Loucy (cell line): ENCODE measurements at regions not wholly inside any gene's neighbourhood (a gene's known extent, or its start where the extent isn't known, plus 50 kb on each side); places are given as distances from the start of the nearest gene placed in this dataset.

Source experiments
- EZH2phosphoT487 ChIP-seq: fragments of 200-600 bp; IDR thresholded peaks from 2 replicates; pipeline ENCODE4 v1.6.1; 2018; ENCODE audit warnings: antibody characterized with exemption, mild to moderate bottlenecking, moderate library complexity, borderline replicate concordance
- TF ChIP-seq, protein P1 (sequence below): fragments of 200-600 bp; sonication (generic); conservative IDR thresholded peaks from 2 replicates; pipeline ENCODE4 v1.5.1; 2014; ENCODE audit warnings: mild to moderate bottlenecking, antibody characterized with exemption, low read length

DNA sequence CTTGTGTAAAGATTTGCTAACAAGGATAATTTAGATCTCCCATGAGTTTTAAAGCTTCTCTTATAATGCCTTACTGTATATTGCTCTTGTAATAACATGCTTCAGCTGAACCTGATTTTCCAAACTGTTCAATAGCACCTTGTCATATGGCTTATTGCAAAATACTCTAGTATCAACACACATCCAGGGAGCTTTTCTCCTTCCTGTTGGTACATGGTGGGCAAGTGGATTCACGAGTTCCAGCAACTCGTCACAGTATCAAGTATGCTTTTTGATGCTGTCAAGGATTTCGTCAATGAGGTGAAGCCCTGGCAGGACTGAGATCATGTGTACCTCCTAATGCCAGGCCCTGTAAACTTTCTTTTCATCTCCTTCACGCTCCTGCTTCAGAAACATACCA is 59.5 kb upstream of the ITPRID2 start:
- no peak for TF ChIP-seq EZH2phosphoT487
- TF ChIP-seq, protein P1, sequence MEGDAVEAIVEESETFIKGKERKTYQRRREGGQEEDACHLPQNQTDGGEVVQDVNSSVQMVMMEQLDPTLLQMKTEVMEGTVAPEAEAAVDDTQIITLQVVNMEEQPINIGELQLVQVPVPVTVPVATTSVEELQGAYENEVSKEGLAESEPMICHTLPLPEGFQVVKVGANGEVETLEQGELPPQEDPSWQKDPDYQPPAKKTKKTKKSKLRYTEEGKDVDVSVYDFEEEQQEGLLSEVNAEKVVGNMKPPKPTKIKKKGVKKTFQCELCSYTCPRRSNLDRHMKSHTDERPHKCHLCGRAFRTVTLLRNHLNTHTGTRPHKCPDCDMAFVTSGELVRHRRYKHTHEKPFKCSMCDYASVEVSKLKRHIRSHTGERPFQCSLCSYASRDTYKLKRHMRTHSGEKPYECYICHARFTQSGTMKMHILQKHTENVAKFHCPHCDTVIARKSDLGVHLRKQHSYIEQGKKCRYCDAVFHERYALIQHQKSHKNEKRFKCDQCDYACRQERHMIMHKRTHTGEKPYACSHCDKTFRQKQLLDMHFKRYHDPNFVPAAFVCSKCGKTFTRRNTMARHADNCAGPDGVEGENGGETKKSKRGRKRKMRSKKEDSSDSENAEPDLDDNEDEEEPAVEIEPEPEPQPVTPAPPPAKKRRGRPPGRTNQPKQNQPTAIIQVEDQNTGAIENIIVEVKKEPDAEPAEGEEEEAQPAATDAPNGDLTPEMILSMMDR: no peak
